Neural cell (in vitro differentiated cells): ENCODE measurements at regions not wholly inside any gene's neighbourhood (a gene's known extent, or its start where the extent isn't known, plus 50 kb on each side); places are given as distances from the start of the nearest gene placed in this dataset.

ENCODE experiments used
- H2AFZ ChIP-seq: fragments of 200-600, 300-800 bp; sonication (generic), shearing (Covaris generic); 2 replicates; pipeline ENCODE4 v1.6.0; 2014; ENCODE audit warnings: low read depth, mild to moderate bottlenecking, antibody characterized with exemption, low read length, moderate library complexity
- H3F3A ChIP-seq: fragments of 200-600 bp; shearing (Covaris generic); 2 replicates; pipeline ENCODE4 v1.6.1; 2016; ENCODE audit warnings: mild to moderate bottlenecking, moderate library complexity, mixed read lengths, antibody characterized with exemption, low read length; ENCODE audit not compliant: insufficient read depth, poor library complexity, severe bottlenecking
- H3K27ac ChIP-seq: fragments of 200-600, 300-800 bp; sonication (generic), shearing (Covaris generic); 2 replicates; pipeline ENCODE4 v1.5.1; 2014; ENCODE audit warnings: mild to moderate bottlenecking, low read length, moderate library complexity
- H3K27me3 ChIP-seq: fragments of 300-800, 200-600 bp; sonication (generic), shearing (Covaris generic); 2 replicates; pipeline ENCODE4 v1.6.0; 2014; ENCODE audit warnings: mild to moderate bottlenecking, low read depth, low read length, moderate library complexity; ENCODE audit not compliant: insufficient read depth
- H3K36me3 ChIP-seq: fragments of 300-800, 200-600 bp; sonication (generic), shearing (Covaris generic); 2 replicates; pipeline ENCODE4 v1.5.1; 2014; ENCODE audit warnings: mild to moderate bottlenecking, antibody characterized with exemption, low read length, moderate library complexity; ENCODE audit not compliant: insufficient read depth
- H3K4me2 ChIP-seq: fragments of 300-800, 200-600 bp; sonication (generic), shearing (Covaris generic); 2 replicates; pipeline ENCODE4 v1.6.0; 2014; ENCODE audit warnings: mild to moderate bottlenecking, low read length
- H3K4me3 ChIP-seq: fragments of 300-800, 200-600 bp; sonication (generic), shearing (Covaris generic); 2 replicates; pipeline ENCODE4 v1.5.1; 2014; ENCODE audit warnings: mild to moderate bottlenecking, low read length, moderate library complexity
- H3K79me2 ChIP-seq: fragments of 200-600 bp; shearing (Covaris generic); replicated peaks from 2 replicates; pipeline ENCODE4 v1.6.0; 2014; ENCODE audit warnings: mild to moderate bottlenecking, low read length, moderate library complexity; ENCODE audit not compliant: insufficient read depth
- H3K9ac ChIP-seq: fragments of 300-800, 200-600 bp; sonication (generic), shearing (Covaris generic); 2 replicates; pipeline ENCODE4 v1.6.1; 2016; ENCODE audit warnings: mild to moderate bottlenecking, low read length, mixed read lengths
- H3K9me2 ChIP-seq: fragments of 200-600 bp; shearing (Covaris generic); 2 replicates; pipeline ENCODE4 v1.6.1; 2016; ENCODE audit warnings: mild to moderate bottlenecking, low read length, mixed read lengths; ENCODE audit not compliant: insufficient read depth
- H3K9me3 ChIP-seq: fragments of 200-600, 300-800 bp; sonication (generic), shearing (Covaris generic); 2 replicates; pipeline ENCODE4 v1.6.1; 2016; ENCODE audit warnings: mild to moderate bottlenecking, mixed run types, low read length, moderate library complexity, mixed read lengths
- H4K20me1 ChIP-seq: fragments of 200-600 bp; shearing (Covaris generic); 2 replicates; pipeline ENCODE4 v1.6.1; 2016; ENCODE audit warnings: mild to moderate bottlenecking, mixed run types; ENCODE audit not compliant: insufficient read depth
- CTCF ChIP-seq: fragments of 450-650 bp; IDR thresholded peaks from 2 replicates; pipeline ENCODE4 v1.5.1; 2014; ENCODE audit warnings: antibody characterized with exemption, mild to moderate bottlenecking, moderate library complexity; ENCODE audit not compliant: poor library complexity, severe bottlenecking
- EP300 ChIP-seq: fragments of 450-650 bp; conservative IDR thresholded peaks from 2 replicates; pipeline ENCODE4 v1.6.1; 2014; ENCODE audit warnings: antibody characterized with exemption, mild to moderate bottlenecking, moderate library complexity; ENCODE audit not compliant: poor library complexity, severe bottlenecking
- EZH2 ChIP-seq: fragments of 200-600, 300-800 bp; shearing (Covaris generic), sonication (generic); IDR thresholded peaks from 2 replicates; pipeline ENCODE4 v1.6.1; 2014; ENCODE audit warnings: antibody characterized with exemption, low read length, borderline replicate concordance, mild to moderate bottlenecking; ENCODE audit not compliant: insufficient read depth, poor library complexity, severe bottlenecking
- MXI1 ChIP-seq: fragments of 450-650 bp; conservative IDR thresholded peaks from 2 replicates; pipeline ENCODE4 v1.6.1; 2014; ENCODE audit warnings: antibody characterized with exemption, mild to moderate bottlenecking; ENCODE audit not compliant: poor library complexity, severe bottlenecking
- POLR2AphosphoS5 ChIP-seq: IDR thresholded peaks from 2 replicates; pipeline ENCODE4 v1.6.1; 2012
- RAD21 ChIP-seq: fragments of 450-650 bp; conservative IDR thresholded peaks from 2 replicates; pipeline ENCODE4 v1.6.1; 2014; ENCODE audit warnings: antibody characterized with exemption, mild to moderate bottlenecking, moderate library complexity
- SMC3 ChIP-seq: fragments of 450-650 bp; conservative IDR thresholded peaks from 2 replicates; pipeline ENCODE4 v1.6.1; 2014; ENCODE audit warnings: antibody characterized with exemption, mild to moderate bottlenecking, moderate library complexity; ENCODE audit not compliant: poor library complexity
- TAF1 ChIP-seq: IDR thresholded peaks from 2 replicates; pipeline ENCODE4 v1.6.1; 2012; ENCODE audit warnings: low read depth
- TF ChIP-seq, protein P1 (sequence below): IDR thresholded peaks from 2 replicates; pipeline ENCODE4 v1.6.1; 2012; ENCODE audit warnings: borderline replicate concordance

DNA sequence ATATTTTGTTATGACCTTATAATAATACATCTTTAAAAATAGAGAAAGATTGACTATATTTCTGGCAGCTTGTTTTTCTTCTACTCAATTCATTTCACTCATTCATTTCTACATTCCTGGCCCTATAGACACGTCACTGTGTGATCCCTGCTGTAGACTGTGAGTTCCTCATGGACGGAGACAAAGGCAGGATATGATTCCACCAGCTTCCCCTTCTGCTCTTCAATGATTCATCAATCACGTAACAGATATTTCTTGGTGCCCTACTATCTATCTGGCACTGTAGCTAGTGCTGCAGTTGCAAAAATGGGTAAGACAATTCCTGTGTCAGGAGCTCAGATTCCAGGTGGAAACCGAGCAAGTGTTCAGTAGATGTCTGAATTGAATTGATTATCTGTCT, 415.0 kb downstream of the SFMBT2 start:
- Histone ChIP-seq H3K36me3 (no peaks in the 10 kb centered on the region), H3K9me3 (no peaks in the 10 kb centered on the region), H3F3A (no peaks in the 10 kb centered on the region), H3K27ac (peak overlapping the region; percentile 2), H3K9me2 (no peaks in the 10 kb centered on the region), H3K9ac (no peak overlapping the region), H3K27me3 (no peaks in the 10 kb centered on the region), H4K20me1 (no peaks in the 10 kb centered on the region), H3K4me3 (no peak overlapping the region), H2AFZ (no peak overlapping the region), H3K4me2 (no peak overlapping the region), H3K79me2 (no peaks in the 10 kb centered on the region)
- TF ChIP-seq CTCF (no peak), TAF1 (no peak), SMC3 (no peak), EZH2 (no peak), MXI1 (no peak), POLR2AphosphoS5 (no peak), RAD21 (no peak), EP300 (no peak)
- TF ChIP-seq, protein P1, sequence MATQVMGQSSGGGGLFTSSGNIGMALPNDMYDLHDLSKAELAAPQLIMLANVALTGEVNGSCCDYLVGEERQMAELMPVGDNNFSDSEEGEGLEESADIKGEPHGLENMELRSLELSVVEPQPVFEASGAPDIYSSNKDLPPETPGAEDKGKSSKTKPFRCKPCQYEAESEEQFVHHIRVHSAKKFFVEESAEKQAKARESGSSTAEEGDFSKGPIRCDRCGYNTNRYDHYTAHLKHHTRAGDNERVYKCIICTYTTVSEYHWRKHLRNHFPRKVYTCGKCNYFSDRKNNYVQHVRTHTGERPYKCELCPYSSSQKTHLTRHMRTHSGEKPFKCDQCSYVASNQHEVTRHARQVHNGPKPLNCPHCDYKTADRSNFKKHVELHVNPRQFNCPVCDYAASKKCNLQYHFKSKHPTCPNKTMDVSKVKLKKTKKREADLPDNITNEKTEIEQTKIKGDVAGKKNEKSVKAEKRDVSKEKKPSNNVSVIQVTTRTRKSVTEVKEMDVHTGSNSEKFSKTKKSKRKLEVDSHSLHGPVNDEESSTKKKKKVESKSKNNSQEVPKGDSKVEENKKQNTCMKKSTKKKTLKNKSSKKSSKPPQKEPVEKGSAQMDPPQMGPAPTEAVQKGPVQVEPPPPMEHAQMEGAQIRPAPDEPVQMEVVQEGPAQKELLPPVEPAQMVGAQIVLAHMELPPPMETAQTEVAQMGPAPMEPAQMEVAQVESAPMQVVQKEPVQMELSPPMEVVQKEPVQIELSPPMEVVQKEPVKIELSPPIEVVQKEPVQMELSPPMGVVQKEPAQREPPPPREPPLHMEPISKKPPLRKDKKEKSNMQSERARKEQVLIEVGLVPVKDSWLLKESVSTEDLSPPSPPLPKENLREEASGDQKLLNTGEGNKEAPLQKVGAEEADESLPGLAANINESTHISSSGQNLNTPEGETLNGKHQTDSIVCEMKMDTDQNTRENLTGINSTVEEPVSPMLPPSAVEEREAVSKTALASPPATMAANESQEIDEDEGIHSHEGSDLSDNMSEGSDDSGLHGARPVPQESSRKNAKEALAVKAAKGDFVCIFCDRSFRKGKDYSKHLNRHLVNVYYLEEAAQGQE: no peak

GRCh38 chr10:6995341-6995740, 415.3 kb upstream of the PRKCQ start:
- H4K20me1 ChIP-seq: no peaks in the 10 kb centered on the region
- H3K27me3 ChIP-seq: no peaks in the 10 kb centered on the region
- no peak overlapping the region for H3K4me2 ChIP-seq
- H3K79me2 ChIP-seq: no peaks in the 10 kb centered on the region
- no peaks in the 10 kb centered on the region for H3F3A ChIP-seq
- no peak overlapping the region for H3K4me3 ChIP-seq
- no peaks in the 10 kb centered on the region for H3K36me3 ChIP-seq
- H3K9me3 ChIP-seq: no peaks in the 10 kb centered on the region
- TF ChIP-seq RAD21: no peak
- TF ChIP-seq EZH2: no peak
- TF ChIP-seq SMC3: no peak
- TF ChIP-seq, protein P1: no peak
- TF ChIP-seq CTCF: no peak
- TF ChIP-seq TAF1: no peak
- no peak for TF ChIP-seq MXI1
- no peak for TF ChIP-seq EP300
- no peak for TF ChIP-seq POLR2AphosphoS5
- H2AFZ ChIP-seq: no peak overlapping the region
- H3K9me2 ChIP-seq: no peaks in the 10 kb centered on the region
- H3K27ac ChIP-seq: no peak overlapping the region
- no peak overlapping the region for H3K9ac ChIP-seq
